MCF 10A (cell line): ENCODE measurements at regions not wholly inside any gene's neighbourhood (a gene's known extent, or its start where the extent isn't known, plus 50 kb on each side); places are given as distances from the start of the nearest gene placed in this dataset.

Source experiments
- BruUV-seq: library from RNA; stranded (reverse); fragments of 400-500 nt; replicated peaks from 2 replicates; lab custom pipeline; 2021; lab: Mats Ljungman, UMichigan
- CTCF ChIA-PET: fragments of 300-600 bp; sonication (Branson Sonifier 250); formaldehyde crosslinking; extraction: SDS; loops from one replicate; lab custom pipeline; 2021; ENCODE audit warnings: antibody characterized with exemption, inconsistent platforms; lab: Yijun Ruan, JAX
- POLR2A ChIA-PET: fragments of 300-600, 350-650 bp; sonication (Branson Sonifier 250); formaldehyde crosslinking; extraction: SDS; loops from one replicate; lab custom pipeline; 2020; ENCODE audit warnings: antibody characterized with exemption, inconsistent platforms; lab: Yijun Ruan, JAX
- DNase-seq: peaks from one replicate; pipeline ENCODE4 v3.0.0-alpha.2; 2018; ENCODE audit not compliant: unreplicated experiment
- H3K27ac Mint-ChIP-seq: one replicate; pipeline ENCODE4 v1.8.0; 2022; ENCODE audit warnings: mild to moderate bottlenecking, low read depth, mixed read lengths; ENCODE audit not compliant: unreplicated experiment
- H3K27me3 Mint-ChIP-seq: one replicate; pipeline ENCODE4 v1.8.0; 2022; ENCODE audit warnings: mixed read lengths; ENCODE audit not compliant: insufficient read depth, unreplicated experiment
- H3K36me3 Mint-ChIP-seq: one replicate; pipeline ENCODE4 v1.8.0; 2022; ENCODE audit warnings: mild to moderate bottlenecking, moderate library complexity, mixed read lengths; ENCODE audit not compliant: insufficient read depth, unreplicated experiment
- H3K4me1 Mint-ChIP-seq: one replicate; pipeline ENCODE4 v1.8.0; 2022; ENCODE audit warnings: mixed read lengths; ENCODE audit not compliant: insufficient read depth, unreplicated experiment
- H3K4me3 Mint-ChIP-seq: one replicate; pipeline ENCODE4 v1.8.0; 2022; ENCODE audit warnings: mild to moderate bottlenecking, moderate library complexity, mixed read lengths; ENCODE audit not compliant: unreplicated experiment
- H3K9me3 Mint-ChIP-seq: one replicate; pipeline ENCODE4 v1.8.0; 2022; ENCODE audit warnings: mixed read lengths; ENCODE audit not compliant: unreplicated experiment
- intact Hi-C: fragments of 100-400 bp; cut with micrococcal nuclease; formaldehyde crosslinking; loops from 2 replicates; pipeline ENCODE4 v1.14.1; 2022
- TF ChIP-seq, protein P1 (sequence below): fragments of 200-600 bp; IDR thresholded peaks from one replicate; pipeline ENCODE4 v1.8.0; 2022; ENCODE audit warnings: antibody characterized with exemption, mild to moderate bottlenecking; ENCODE audit not compliant: unreplicated experiment

DNA sequence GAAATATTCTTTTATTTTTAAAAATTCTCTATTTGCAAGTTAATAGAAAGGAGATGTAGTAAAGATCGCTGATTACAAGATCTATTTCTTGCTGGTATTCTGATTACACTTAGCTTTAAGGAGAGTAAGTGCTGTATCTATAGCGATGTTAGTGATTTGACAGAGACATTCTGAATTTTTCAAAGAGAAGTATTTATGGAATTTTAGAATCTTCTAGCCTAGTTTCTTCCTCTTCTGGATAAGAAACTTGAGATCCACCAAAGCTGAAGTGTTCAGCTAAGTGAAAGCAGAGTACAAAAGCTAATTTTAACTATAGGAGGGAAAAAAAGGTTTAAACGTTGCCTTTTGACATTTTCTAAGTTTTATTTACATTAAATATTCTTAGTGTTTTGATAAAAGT lies 72.1 kb upstream of the RARB start:
- no peaks in the 10 kb centered on the region for H3K27me3 Mint-ChIP-seq
- peaks cover 7% of the 10 kb centered on the region for H3K9me3 Mint-ChIP-seq
- H3K4me3 Mint-ChIP-seq, result no peak overlapping the region
- no peaks in the 10 kb centered on the region for H3K36me3 Mint-ChIP-seq
- TF ChIP-seq, protein P1, sequence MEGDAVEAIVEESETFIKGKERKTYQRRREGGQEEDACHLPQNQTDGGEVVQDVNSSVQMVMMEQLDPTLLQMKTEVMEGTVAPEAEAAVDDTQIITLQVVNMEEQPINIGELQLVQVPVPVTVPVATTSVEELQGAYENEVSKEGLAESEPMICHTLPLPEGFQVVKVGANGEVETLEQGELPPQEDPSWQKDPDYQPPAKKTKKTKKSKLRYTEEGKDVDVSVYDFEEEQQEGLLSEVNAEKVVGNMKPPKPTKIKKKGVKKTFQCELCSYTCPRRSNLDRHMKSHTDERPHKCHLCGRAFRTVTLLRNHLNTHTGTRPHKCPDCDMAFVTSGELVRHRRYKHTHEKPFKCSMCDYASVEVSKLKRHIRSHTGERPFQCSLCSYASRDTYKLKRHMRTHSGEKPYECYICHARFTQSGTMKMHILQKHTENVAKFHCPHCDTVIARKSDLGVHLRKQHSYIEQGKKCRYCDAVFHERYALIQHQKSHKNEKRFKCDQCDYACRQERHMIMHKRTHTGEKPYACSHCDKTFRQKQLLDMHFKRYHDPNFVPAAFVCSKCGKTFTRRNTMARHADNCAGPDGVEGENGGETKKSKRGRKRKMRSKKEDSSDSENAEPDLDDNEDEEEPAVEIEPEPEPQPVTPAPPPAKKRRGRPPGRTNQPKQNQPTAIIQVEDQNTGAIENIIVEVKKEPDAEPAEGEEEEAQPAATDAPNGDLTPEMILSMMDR, result no peak
- no peaks in the 10 kb centered on the region for H3K4me1 Mint-ChIP-seq
- ChIA-PET POLR2A (no interaction called here), CTCF (interaction anchor here (1.0 to 1.2 kb wide), 2 partner anchors 15 to 237 kb away, joined by 3 to 6 read pairs; no protein-coding TSS in a partner anchor)
- intact Hi-C loops, result no loop called here
- BruUV-seq, result no TSS peak
- no peak for DNase-seq
- no peak overlapping the region for H3K27ac Mint-ChIP-seq

DNA sequence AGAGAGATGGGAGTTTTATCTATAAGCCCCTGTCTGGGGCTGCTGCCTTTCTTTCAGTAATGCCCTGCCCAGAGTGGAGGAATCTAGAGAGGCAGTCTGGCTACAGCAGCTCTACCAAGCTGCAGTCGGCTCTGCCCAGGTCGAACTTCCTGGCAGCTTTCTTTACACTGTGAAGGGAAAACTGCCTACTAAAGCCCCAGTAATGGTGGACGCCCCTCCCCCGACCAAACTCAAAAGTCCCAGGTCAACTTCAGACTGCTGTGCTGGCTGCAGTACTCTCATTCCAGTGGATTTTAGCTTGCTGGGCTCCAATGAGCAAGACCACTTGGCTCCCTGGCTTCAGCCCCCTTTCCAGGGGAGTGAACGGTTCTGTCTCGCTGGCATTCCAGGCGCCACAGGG lies 65.9 kb upstream of the RARB start:
- Mint-ChIP-seq H3K27ac (no peak overlapping the region), H3K9me3 (peaks cover 22% of the 10 kb centered on the region), H3K27me3 (no peaks in the 10 kb centered on the region), H3K36me3 (no peaks in the 10 kb centered on the region), H3K4me3 (no peak overlapping the region), H3K4me1 (no peaks in the 10 kb centered on the region)
- ChIA-PET CTCF (no interaction called here), POLR2A (no interaction called here)
- no TSS peak for BruUV-seq
- no peak for DNase-seq
- TF ChIP-seq, protein P1, result no peak
- intact Hi-C loops, result no loop called here

DNA sequence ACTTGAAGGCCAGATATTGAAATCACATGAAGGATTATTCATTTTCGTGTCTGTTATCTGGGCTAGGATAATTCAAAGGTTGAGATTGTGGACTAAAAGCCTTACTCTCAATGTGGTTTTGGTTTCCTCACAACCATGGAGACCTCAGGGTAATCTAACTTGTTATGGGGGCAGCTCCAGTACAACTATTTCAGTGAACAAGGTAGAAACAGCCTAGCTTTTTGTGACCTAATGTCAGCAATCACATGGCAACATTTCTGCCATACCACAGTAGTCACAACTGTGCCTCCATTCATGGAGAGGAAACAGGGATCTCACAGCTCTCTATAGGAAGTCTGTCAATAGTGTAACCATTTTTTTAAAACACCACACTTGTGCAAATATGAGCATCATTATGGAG lies 62.4 kb upstream of the RARB start:
- no TSS peak for BruUV-seq
- intact Hi-C loops, result no loop called here
- no peaks in the 10 kb centered on the region for H3K27me3 Mint-ChIP-seq
- H3K36me3 Mint-ChIP-seq, result no peaks in the 10 kb centered on the region
- H3K4me3 Mint-ChIP-seq, result no peak overlapping the region
- DNase-seq, result no peak
- no peak overlapping the region for H3K27ac Mint-ChIP-seq
- peaks cover 15% of the 10 kb centered on the region for H3K9me3 Mint-ChIP-seq
- TF ChIP-seq, protein P1, result no peak
- no peaks in the 10 kb centered on the region for H3K4me1 Mint-ChIP-seq
- ChIA-PET CTCF (no interaction called here), POLR2A (no interaction called here)

DNA sequence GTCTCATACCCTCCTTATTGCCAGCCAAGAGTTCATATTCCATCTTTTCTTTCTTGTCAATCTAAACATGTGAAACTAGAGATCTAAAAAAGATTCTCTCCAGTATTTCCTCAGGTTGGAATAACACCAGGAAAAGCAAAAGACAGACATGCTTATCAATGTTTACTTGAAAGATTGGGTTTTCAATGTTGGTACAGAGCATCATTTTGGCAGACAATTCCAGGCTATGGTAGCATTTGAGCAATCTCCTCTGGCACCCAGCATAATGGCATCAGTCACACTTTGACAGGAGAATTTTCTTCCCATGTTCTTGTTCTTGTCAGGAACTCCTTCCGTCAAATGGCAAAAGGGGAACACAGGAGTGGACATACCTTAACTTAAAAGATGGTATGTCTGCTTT lies 61.0 kb upstream of the RARB start:
- intact Hi-C loops, result no loop called here
- Mint-ChIP-seq H3K4me1 (no peaks in the 10 kb centered on the region), H3K36me3 (no peaks in the 10 kb centered on the region), H3K9me3 (peaks cover 15% of the 10 kb centered on the region), H3K27me3 (no peaks in the 10 kb centered on the region), H3K27ac (no peak overlapping the region), H3K4me3 (no peak overlapping the region)
- ChIA-PET CTCF (no interaction called here), POLR2A (no interaction called here)
- BruUV-seq, result no TSS peak
- no peak for DNase-seq
- TF ChIP-seq, protein P1, result no peak
